ENCODE measurements at regions not wholly inside any gene's neighbourhood (a gene's known extent, or its start where the extent isn't known, plus 50 kb on each side); places are given as distances from the start of the nearest gene placed in this dataset.

- no peak for DNase-seq
Observed at GRCh38 chr13:106381091-106381490, 154.4 kb downstream of the EFNB2 start.

- no peak for DNase-seq
Observed at GRCh38 chr13:106377931-106378662, 157.4 kb downstream of the EFNB2 start.

DNA sequence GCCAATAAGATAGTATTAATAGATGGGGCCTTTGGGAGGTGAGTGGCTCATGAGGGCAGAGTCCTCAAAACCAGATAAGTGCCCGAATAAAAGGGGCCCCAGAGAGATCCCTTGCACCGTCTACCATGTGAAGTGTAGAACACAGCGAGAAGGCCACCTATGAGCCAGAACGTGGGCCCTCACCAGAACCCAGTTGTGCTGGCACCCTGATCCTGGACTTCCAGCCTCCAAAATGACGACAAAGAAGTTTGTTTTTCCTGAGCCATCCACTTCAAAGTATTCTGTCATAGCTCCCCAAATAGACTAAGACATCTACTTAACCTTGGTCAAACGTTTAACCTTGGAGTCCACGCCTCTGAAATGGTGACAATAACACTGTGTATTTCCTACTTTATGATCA lies 158.1 kb downstream of the EFNB2 start:
- no peak for DNase-seq

GRCh38 chr13:106376401-106377112 lies 158.9 kb downstream of the EFNB2 start:
- DNase-seq: peak; percentile 62

DNA sequence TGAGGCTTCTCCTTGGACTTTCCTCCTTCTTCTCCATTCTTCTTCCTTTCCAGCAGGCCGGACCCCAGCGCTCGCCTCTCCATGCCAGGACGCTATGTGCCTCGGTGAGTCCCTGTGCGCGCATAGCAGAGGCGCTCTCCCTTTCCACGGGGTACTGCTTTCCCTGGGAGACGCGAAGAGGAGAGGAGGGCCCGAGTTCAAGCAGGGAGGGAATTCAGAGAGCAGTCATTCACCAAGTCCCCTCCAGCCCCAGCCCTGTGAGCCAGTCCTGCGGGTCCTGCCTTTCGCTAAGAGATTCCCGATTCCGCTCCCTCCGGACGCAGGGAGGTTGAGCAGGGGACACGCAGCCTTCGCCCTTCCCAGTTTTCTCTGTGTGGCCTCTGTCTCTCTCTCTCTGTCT lies 160.4 kb downstream of the EFNB2 start:
- DNase-seq: no peak

DNA sequence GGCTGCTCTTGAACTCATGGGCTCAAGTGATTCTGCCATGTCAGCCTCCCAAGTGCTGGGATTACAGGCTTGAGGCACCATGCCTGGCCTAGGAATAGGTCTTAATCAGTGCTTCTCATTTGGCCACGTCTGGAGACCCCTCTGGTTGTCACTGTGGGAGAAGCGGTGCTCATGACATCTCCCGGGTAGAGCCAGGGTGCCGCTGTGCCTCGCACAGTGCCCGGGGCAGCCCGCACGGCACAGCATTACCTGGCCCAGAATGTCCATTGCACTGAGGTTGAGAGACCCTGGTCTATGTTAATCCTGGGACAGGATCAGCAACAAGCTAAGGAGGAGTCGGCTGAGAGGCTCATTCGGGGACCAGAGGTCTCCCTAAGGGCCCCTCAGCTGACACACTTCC lies 160.8 kb downstream of the EFNB2 start:
- no peak for DNase-seq

GRCh38 chr13:106373989-106374572 lies 161.4 kb downstream of the EFNB2 start:
- peak; percentile 52 for DNase-seq

DNA sequence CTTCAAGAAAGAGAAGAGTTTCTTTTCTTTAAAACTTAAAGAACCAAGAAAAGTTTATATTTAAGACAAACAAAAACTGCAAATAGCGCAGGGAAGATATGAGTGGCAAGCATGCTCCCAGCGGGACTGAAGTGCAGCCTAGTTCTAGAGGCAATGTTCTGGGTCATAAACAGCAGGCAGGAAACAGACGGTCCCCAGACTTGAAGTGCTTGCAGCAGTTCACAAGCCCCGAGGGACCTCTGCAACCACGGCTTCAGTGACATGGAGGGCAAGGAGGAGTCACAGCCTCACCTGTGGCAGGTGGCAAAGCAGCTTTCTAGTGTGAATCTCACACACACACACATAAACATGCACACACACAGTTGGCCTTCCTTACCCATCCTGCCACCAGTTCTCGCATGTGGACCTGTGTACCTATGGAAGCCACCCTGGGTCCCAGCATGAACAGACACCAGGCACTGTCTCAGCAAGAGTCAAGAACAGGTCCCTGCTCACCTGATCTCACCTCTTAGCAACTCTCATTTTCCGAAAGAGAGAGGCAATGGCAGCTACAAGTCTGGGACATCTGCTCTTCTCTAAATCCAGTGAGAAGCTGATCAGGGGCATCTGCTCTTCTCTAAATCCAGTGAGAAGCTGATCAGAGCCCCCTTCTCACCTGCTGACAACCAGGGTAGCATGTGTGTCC lies 162.0 kb downstream of the EFNB2 start:
- DNase-seq: peak; percentile 97

DNA sequence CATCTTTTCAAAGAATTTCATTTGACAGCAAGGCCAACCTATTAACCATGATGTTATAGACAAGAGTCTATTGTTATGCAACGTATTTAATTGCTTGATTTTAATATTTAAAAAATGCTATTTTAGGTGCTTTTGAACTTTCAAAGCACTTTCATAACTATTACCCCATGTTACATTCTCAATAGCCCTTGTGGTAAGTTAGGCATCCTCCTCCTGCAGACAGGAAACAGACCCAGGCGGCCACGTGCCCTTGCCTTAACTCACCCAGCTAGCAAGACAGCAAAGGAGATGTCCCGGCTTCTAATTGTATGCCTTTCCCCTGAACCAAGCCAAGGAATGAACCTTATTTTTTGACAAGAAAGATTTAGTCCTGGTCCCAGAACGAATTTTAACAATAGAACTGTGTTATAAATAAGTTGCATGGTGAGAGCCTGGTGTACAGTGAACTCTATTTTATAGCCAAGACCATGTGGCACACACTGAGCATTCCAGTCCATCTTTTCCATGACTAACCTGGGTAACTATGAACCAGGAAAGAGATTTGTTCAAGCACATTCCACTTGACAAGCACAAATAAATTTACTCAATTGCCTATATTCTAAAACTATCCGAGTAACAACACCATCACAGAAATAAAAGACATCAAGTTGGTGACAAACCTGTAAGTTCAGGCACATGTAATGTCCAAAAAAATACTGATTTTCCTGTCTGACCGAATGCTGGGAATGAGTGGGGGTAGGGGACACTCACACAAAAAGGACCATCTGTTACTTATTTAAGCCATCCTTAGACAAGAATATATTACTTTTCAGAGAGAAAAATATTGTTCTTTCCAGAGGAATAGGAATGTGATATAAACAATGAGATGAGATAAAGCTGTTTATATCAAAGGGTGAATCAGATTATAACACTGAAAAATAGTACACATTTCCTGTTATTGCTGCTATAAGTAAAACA lies 163.0 kb downstream of the EFNB2 start:
- DNase-seq: peak; percentile 61

- no peak for DNase-seq
Observed at GRCh38 chr13:106371024-106371423, 164.4 kb downstream of the EFNB2 start.

DNA sequence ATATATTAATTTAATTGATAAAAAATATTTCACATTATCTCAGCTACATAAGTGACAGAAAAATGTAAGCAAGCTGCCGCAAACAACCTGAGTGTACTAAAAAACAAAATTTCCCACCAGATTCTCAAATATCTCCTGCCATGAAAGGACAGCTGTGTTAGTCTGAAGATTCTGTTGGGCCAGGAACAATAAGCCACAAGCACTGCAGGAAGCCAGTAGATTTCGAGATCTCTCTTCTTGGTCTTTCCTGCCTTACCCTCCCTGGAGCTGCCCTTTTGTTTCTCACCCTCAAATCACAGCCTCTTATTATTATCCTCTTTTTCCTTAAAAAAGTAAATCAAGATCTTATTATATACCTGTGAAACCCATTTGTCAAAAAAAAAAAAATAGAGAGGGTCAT lies 165.6 kb downstream of the EFNB2 start:
- no peak for DNase-seq

- DNase-seq: no peak
Observed at GRCh38 chr13:106369091-106369490, 166.4 kb downstream of the EFNB2 start.

DNA sequence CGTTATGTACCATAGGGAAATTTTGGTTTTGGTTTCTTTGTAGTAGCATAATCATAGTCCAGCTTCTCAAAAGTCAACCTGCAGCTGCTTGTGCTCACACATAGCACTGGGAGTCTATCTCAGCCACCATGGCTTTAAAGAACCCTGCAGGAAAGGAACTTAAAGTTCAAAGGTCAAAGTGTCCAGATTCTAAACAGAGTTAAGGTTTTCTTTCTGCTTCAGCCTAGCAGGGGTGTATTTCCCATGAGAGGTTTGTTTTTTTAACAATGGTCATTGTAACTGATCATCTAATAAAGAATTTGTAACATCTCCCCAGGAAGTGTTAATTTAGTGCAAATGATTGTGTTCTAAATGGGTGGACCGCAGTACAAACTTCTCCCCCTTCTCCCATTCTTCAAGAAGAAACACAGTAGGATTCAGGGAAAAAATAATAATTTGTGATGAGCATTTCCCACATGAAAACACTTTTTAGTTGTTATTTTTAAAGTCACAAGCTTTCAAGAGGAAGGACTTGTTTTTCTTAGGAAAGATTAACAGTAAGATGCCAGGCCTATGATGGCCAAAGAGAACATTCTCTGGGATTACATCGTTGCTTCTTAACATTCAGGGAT lies 168.0 kb downstream of the EFNB2 start:
- DNase-seq: no peak

GRCh38 chr13:106362707-106363106 lies 172.8 kb downstream of the EFNB2 start:
- DNase-seq: no peak

- no peak for DNase-seq
Observed at GRCh38 chr13:106361621-106362020, 173.8 kb downstream of the EFNB2 start.

- no peak for DNase-seq
Observed at GRCh38 chr13:106357198-106357597, 178.3 kb downstream of the EFNB2 start.

GRCh38 chr13:106355866-106356265 lies 179.6 kb downstream of the EFNB2 start:
- peak; percentile 42 for DNase-seq

- peak; percentile 96 for DNase-seq
Observed at GRCh38 chr13:106354961-106355360, 180.5 kb downstream of the EFNB2 start.

GRCh38 chr13:106352850-106353249 lies 182.6 kb downstream of the EFNB2 start:
- DNase-seq: no peak

DNA sequence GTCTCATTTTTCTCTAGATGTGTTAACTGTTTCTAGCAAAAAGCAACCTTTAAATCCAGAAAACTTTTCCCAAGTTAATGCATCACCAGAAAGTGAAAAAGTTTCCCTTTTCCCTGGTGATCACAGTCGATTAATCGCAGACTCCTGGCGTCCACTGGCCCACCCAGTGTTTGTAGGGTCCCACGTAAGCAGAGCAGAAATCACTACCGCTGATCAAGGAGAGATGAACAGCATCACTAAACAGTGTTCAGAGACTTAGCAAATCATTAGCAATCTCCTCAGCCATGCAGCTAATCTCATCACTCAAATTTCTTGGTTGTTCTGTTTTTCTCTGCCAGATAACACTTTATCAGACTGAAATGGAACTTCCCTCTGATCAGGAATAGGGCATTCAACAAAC lies 184.2 kb downstream of the EFNB2 start:
- no peak for DNase-seq

DNA sequence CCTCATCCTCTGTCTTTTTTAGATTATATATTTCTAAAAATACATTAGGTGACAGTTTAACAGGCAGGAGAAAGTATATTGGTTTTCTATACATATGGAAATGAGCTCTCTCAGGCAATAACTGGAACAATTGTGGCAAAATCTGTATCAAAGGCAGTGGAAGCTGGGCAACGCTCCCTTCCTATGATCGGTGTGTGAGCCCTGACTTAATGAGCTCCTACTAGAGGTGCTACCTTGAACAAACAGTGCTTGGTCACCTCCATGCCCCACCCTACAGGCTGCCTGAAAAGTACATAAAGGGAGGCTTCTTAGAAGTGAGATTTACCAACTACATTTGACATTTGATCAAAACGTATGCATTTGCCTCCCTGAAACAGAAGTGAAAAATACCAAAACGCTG lies 185.3 kb downstream of the EFNB2 start:
- DNase-seq: peak; percentile 95
